ENCODE measurements at regions not wholly inside any gene's neighbourhood (a gene's known extent, or its start where the extent isn't known, plus 50 kb on each side); places are given as distances from the start of the nearest gene placed in this dataset.

GRCh38 chr1:81242103-81242502, 558.6 kb upstream of the ADGRL2 start:
- DNase-seq, result no peak

- DNase-seq, result no peak
These were observed 562.6 kb upstream of the ADGRL2 start for GRCh38 chr1:81238129-81238528.

GRCh38 chr1:81237473-81238089, 563.2 kb upstream of the ADGRL2 start:
- DNase-seq, result no peak

- DNase-seq, result no peak
These were observed 566.5 kb upstream of the ADGRL2 start for GRCh38 chr1:81234237-81234636.

- no peak for DNase-seq
These were observed 567.1 kb upstream of the ADGRL2 start for GRCh38 chr1:81233591-81233990.

- DNase-seq, result no peak
These were observed 568.3 kb upstream of the ADGRL2 start for GRCh38 chr1:81232420-81232819.

- no peak for DNase-seq
These were observed 569.0 kb upstream of the ADGRL2 start for GRCh38 chr1:81231729-81232038.

- DNase-seq, result no peak
These were observed 569.6 kb upstream of the ADGRL2 start for GRCh38 chr1:81230983-81231728.

GRCh38 chr1:81228926-81229325, 571.8 kb upstream of the ADGRL2 start:
- DNase-seq, result no peak

- DNase-seq, result no peak
These were observed 574.2 kb upstream of the ADGRL2 start for GRCh38 chr1:81226603-81226928.

- no peak for DNase-seq
These were observed 574.7 kb upstream of the ADGRL2 start for GRCh38 chr1:81225789-81226602.

GRCh38 chr1:81224222-81224621, 576.5 kb upstream of the ADGRL2 start:
- DNase-seq, result no peak

GRCh38 chr1:81221564-81221963, 579.2 kb upstream of the ADGRL2 start:
- no peak for DNase-seq

GRCh38 chr1:81220614-81221071, 580.1 kb upstream of the ADGRL2 start:
- no peak for DNase-seq

GRCh38 chr1:81217058-81217457, 583.7 kb upstream of the ADGRL2 start:
- no peak for DNase-seq

GRCh38 chr1:81213279-81213678, 587.5 kb upstream of the ADGRL2 start:
- no peak for DNase-seq

- DNase-seq, result no peak
These were observed 591.3 kb upstream of the ADGRL2 start for GRCh38 chr1:81209461-81209860.

- DNase-seq, result no peak
These were observed 592.3 kb upstream of the ADGRL2 start for GRCh38 chr1:81208441-81208840.

GRCh38 chr1:81205956-81206355, 594.8 kb upstream of the ADGRL2 start:
- DNase-seq, result no peak

- DNase-seq, result no peak
These were observed 599.0 kb upstream of the ADGRL2 start for GRCh38 chr1:81201779-81202178.

GRCh38 chr1:81197591-81197990, 603.1 kb upstream of the ADGRL2 start:
- DNase-seq, result peak; percentile 92 to 93

- DNase-seq, result no peak
These were observed 607.8 kb upstream of the ADGRL2 start for GRCh38 chr1:81192647-81193642.

GRCh38 chr1:81190003-81190402, 610.7 kb upstream of the ADGRL2 start:
- no peak for DNase-seq
